Omental fat pad (tissue), 3 donors: ENCODE measurements at regions not wholly inside any gene's neighbourhood (a gene's known extent, or its start where the extent isn't known, plus 50 kb on each side); places are given as distances from the start of the nearest gene placed in this dataset.

Experiments used
- ATAC-seq: fragments of 150-250 bp; one replicate; pipeline ENCODE4 v1.9.1; 2016; ENCODE audit warnings: mild to moderate bottlenecking, moderate library complexity; ENCODE audit not compliant: low FRiP score
- DNase-seq: peaks from one replicate; pipeline ENCODE4 v3.0.0-alpha.2; 2019; ENCODE audit warnings: low spot score
- TF ChIP-seq, protein P1 (sequence below), 3 donors: fragments of 450-650 bp; IDR thresholded peaks; one replicate each; pipeline ENCODE4 v1.5.1; 2016 to 2017; ENCODE audit warnings: antibody characterized with exemption in 3 of 3, mild to moderate bottlenecking in 3 of 3, moderate library complexity in 2 of 3

DNA sequence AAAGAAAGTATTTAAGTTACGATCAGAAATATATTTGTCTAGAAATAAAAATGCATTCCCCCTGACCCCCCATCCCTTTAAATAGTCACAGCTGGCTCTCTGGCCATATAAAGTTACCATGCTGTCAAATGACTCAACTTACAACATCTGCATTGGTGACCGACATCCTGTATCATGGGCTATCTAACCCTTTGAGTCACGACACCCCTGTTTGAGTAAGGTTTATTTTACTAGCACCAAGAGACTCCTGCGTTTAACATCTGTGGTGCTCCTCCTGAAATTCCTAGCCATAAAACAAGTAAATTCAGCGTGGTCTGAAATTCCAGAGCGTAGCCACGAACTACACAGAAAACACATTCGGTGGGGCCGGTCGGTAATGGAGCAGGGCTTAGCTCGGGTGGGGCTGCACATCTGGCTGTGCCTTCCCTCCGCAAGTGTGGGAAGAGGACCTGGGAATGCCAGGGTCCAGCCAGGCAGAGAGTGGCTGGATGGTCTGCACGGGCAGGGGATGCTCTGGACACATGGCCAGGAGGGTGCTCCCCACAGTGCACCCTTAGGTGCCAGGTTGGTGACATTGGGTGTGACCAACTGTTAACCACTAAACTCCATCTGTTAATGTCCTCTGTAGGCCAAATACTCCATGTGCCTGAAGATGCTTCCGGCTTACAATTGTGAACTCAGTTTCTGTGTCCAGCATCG is 53.0 kb upstream of the CLDN14 start:
- DNase-seq: no peak

GRCh38 chr21:36533468-36533848 is 53.5 kb upstream of the CLDN14 start:
- DNase-seq: no peak
- ATAC-seq: no peak
- TF ChIP-seq, protein P1, sequence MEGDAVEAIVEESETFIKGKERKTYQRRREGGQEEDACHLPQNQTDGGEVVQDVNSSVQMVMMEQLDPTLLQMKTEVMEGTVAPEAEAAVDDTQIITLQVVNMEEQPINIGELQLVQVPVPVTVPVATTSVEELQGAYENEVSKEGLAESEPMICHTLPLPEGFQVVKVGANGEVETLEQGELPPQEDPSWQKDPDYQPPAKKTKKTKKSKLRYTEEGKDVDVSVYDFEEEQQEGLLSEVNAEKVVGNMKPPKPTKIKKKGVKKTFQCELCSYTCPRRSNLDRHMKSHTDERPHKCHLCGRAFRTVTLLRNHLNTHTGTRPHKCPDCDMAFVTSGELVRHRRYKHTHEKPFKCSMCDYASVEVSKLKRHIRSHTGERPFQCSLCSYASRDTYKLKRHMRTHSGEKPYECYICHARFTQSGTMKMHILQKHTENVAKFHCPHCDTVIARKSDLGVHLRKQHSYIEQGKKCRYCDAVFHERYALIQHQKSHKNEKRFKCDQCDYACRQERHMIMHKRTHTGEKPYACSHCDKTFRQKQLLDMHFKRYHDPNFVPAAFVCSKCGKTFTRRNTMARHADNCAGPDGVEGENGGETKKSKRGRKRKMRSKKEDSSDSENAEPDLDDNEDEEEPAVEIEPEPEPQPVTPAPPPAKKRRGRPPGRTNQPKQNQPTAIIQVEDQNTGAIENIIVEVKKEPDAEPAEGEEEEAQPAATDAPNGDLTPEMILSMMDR (IDR thresholded peaks at IDR 0.05): no peak

More for the DNA sequence above, 53.0 kb upstream of the CLDN14 start:
- no peak for ATAC-seq
- TF ChIP-seq, protein P1 (IDR thresholded peaks at IDR 0.05): no peak

DNA sequence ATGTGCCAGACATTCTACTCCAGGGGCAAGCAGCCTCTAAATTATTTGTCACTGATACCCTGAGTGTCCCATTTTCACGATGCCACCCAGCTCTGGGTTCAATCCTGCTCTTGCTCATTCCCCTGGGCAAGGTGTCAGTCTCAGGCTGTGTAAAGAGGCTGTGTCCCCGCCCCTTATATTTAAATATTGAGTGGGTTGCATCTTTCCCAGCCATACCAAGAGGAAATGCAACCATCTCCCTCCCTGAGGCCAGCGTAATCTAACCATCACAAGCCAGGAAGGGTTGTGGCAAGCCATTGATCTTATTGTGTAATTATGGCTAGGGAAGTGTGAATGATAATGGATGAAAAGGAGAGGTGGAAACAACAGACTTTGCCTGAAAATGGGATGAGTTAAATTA is 54.7 kb upstream of the CLDN14 start:
- ATAC-seq: no peak
- TF ChIP-seq, protein P1 (IDR thresholded peaks at IDR 0.05): no peak
- no peak for DNase-seq

DNA sequence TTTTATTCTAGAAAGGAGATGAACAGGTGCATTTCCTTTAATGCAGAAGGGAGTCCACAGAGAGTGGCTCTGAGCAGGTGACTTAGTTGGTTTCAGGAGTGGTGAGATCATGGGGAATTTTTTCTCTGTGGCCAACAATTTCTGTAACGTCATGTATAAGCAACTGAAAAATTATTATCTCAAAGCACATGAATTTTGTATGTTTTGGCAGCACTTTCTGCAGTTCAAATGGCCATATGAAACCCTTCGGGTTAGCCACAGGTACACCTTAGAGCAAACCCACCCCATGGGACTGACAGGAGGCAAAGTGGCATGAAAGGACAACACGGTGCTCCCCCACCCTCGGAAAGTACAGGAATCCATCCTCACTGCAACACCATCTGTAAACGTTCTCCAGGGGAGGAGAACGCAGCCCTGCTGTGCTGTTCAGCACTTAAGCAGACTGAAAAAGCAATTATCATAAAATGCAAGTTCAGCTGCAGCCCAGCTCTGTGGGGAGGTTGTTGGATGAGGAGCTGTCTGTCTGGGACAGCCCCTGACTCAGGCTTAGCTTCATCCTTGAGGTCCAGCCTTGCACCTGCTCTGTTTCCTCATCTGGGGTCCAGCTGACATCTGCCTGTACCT is 55.8 kb upstream of the CLDN14 start:
- TF ChIP-seq, protein P1 (IDR thresholded peaks at IDR 0.05): no peak
- DNase-seq: no peak
- no peak for ATAC-seq

- TF ChIP-seq, protein P1 (IDR thresholded peaks at IDR 0.05): no peak
- ATAC-seq (no peak), DNase-seq (no peak)
Measured at GRCh38 chr21:36538761-36539160, 58.8 kb upstream of the CLDN14 start.

DNA sequence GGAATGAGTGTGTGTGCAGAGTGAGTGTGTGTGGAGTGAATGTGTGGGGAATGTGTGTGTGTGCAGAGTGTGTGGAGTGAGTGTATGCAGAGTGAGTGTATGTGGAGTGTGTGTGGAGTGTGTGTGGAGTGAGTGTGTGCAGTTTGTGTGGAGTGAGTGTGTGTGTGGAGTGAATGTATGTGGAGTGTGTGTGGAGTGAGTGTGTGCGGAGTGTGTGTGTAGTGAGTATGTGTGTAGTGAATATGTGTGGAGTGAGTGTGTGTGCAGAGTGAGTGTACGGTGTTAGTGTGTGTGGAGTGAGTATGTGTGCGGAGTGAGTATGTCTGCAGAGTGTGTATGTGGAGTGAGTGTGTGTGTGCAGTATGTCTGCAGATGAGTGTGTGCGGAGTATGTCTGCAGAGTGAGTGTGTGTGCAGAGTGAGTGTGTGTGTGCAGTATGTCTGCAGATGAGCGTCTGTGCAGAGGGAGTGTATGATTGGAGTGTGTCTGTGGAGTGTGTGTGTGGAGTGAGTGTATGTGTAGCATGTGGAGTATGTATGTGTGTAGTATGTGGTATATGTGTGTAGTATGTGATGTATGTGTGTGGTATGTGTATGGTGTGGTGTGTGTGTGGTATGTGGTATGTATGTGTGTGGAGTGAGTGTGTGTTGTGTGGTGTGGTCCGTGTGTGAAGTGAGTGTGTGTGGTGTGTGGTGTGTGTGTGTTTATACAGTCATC is 59.7 kb upstream of the CLDN14 start:
- TF ChIP-seq, protein P1 (IDR thresholded peaks at IDR 0.05): no peak
- DNase-seq (no peak), ATAC-seq (no peak)
